ENCODE measurements at regions not wholly inside any gene's neighbourhood (a gene's known extent, or its start where the extent isn't known, plus 50 kb on each side); places are given as distances from the start of the nearest gene placed in this dataset.

GRCh38 chr17:27965224-27965623 lies 72.1 kb upstream of the LYRM9 start:
- Histone ChIP-seq H3K36me3 (ENCODE audit: control insufficient read depth, insufficient read depth, low read length) (no peaks in the 10 kb centered on the region), H3K4me1 (ENCODE audit: control insufficient read depth, insufficient read depth, low read length) (no peaks in the 10 kb centered on the region), H3K9me3 (ENCODE audit: control insufficient read depth, insufficient read depth, low read depth, low read length) (no peaks in the 10 kb centered on the region), H3K27me3 (ENCODE audit: control insufficient read depth, insufficient read depth, low read length) (no peaks in the 10 kb centered on the region), H3K27ac (ENCODE audit: low read length) (no peak overlapping the region), H3K4me3 (ENCODE audit: low read depth in 2 of 2, low read length in 2 of 2) (no peak overlapping the region)
- TF ChIP-seq POLR2AphosphoS5 (IDR thresholded peaks at IDR 0.05; ENCODE audit: low read depth, low read length) (no peak), SIN3A (IDR thresholded peaks at IDR 0.05; ENCODE audit: borderline replicate concordance, insufficient read depth, low read depth, low read length) (no peak), CTCF (IDR thresholded peaks at IDR 0.05) (no peak), TCF7L2 (IDR thresholded peaks at IDR 0.05; ENCODE audit: low read depth, low read length) (no peak), REST (IDR thresholded peaks at IDR 0.05; ENCODE audit: insufficient read depth in 1 of 2, low read depth in 2 of 2, low read length in 1 of 2) (no peak)
- intact Hi-C loops (cut with micrococcal nuclease; ENCODE audit: unreplicated experiment): no loop called here
- ATAC-seq (peak; percentile 20; the same call in 1 of the 2 replicates), DNase-seq (ENCODE audit: low read depth, low spot score) (no peak)
- no TSS peak for BruUV-seq (replicated peaks)
- in situ Hi-C loops (cut with HindIII; ENCODE audit: low pct_unique_long_range_greater_than_20kb, low sequenced_read_pairs): no loop called here
- POLR2A ChIA-PET: no interaction called here
- CTCF ChIA-PET: no interaction called here

- no peaks in the 10 kb centered on the region for H3K36me3 ChIP-seq (ENCODE audit: control insufficient read depth, insufficient read depth, low read length)
- DNase-seq (ENCODE audit: low read depth, low spot score) (no peak), ATAC-seq (no peak)
- H3K4me1 ChIP-seq (ENCODE audit: control insufficient read depth, insufficient read depth, low read length): no peaks in the 10 kb centered on the region
- intact Hi-C loops (cut with micrococcal nuclease; ENCODE audit: unreplicated experiment): no loop called here
- H3K4me3 ChIP-seq (ENCODE audit: low read depth in 2 of 2, low read length in 2 of 2): no peak overlapping the region
- CTCF ChIA-PET: no interaction called here
- TF ChIP-seq POLR2AphosphoS5 (IDR thresholded peaks at IDR 0.05; ENCODE audit: low read depth, low read length): no peak
- no peak for TF ChIP-seq CTCF (IDR thresholded peaks at IDR 0.05)
- TF ChIP-seq TCF7L2 (IDR thresholded peaks at IDR 0.05; ENCODE audit: low read depth, low read length): no peak
- no peak for TF ChIP-seq SIN3A (IDR thresholded peaks at IDR 0.05; ENCODE audit: borderline replicate concordance, insufficient read depth, low read depth, low read length)
- no peak for TF ChIP-seq REST (IDR thresholded peaks at IDR 0.05; ENCODE audit: insufficient read depth in 1 of 2, low read depth in 2 of 2, low read length in 1 of 2)
- no peaks in the 10 kb centered on the region for H3K9me3 ChIP-seq (ENCODE audit: control insufficient read depth, insufficient read depth, low read depth, low read length)
- no peaks in the 10 kb centered on the region; the same call in none of the 2 replicates for H3K27me3 ChIP-seq (ENCODE audit: control insufficient read depth, insufficient read depth, low read length)
- in situ Hi-C loops (cut with HindIII; ENCODE audit: low pct_unique_long_range_greater_than_20kb, low sequenced_read_pairs): no loop called here
- H3K27ac ChIP-seq (ENCODE audit: low read length): no peak overlapping the region
- POLR2A ChIA-PET: no interaction called here
- no TSS peak for BruUV-seq (replicated peaks)
Measured at GRCh38 chr17:27968206-27968732, 74.2 kb upstream of the NLK start.
